HFFc6 (cell line): ENCODE measurements at regions not wholly inside any gene's neighbourhood (a gene's known extent, or its start where the extent isn't known, plus 50 kb on each side); places are given as distances from the start of the nearest gene placed in this dataset.

ENCODE experiments used
- DNase-seq: peaks from one replicate; pipeline ENCODE4 v3.0.0-alpha.2; 2018
- H3K27ac Mint-ChIP-seq: 2 replicates; pipeline ENCODE4 v1.8.0; 2020; ENCODE audit warnings: mild to moderate bottlenecking, mixed read lengths
- H3K27me3 Mint-ChIP-seq: 2 replicates; pipeline ENCODE4 v1.8.0; 2021; ENCODE audit warnings: mild to moderate bottlenecking, moderate library complexity, mixed read lengths; ENCODE audit not compliant: insufficient read depth
- H3K36me3 Mint-ChIP-seq: 2 replicates; pipeline ENCODE4 v1.8.0; 2021; ENCODE audit warnings: low read depth, mixed read lengths
- H3K4me1 Mint-ChIP-seq: 2 replicates; pipeline ENCODE4 v1.8.0; 2020; ENCODE audit warnings: low read depth, mixed read lengths
- H3K4me3 Mint-ChIP-seq: 2 replicates; pipeline ENCODE4 v1.8.0; 2020; ENCODE audit warnings: mild to moderate bottlenecking, moderate library complexity, mixed read lengths
- H3K9me3 Mint-ChIP-seq: 2 replicates; pipeline ENCODE4 v1.8.0; 2020; ENCODE audit warnings: mild to moderate bottlenecking, mixed read lengths
- CTCF ChIP-seq: fragments of 200-600 bp; sonication (generic); IDR thresholded peaks from 2 replicates; pipeline ENCODE4 v1.5.0; 2021; ENCODE audit warnings: antibody characterized with exemption, mild to moderate bottlenecking

GRCh38 chr1:187971851-187972250 lies 1143.1 kb downstream of the PLA2G4A start:
- H3K4me3 Mint-ChIP-seq = no peak overlapping the region
- H3K27ac Mint-ChIP-seq = no peak overlapping the region
- no peaks in the 10 kb centered on the region for H3K9me3 Mint-ChIP-seq
- no peaks in the 10 kb centered on the region for H3K36me3 Mint-ChIP-seq
- DNase-seq = no peak
- TF ChIP-seq CTCF = no peak
- no peaks in the 10 kb centered on the region; the same call in 1 of the 2 replicates for H3K4me1 Mint-ChIP-seq
- no peaks in the 10 kb centered on the region; the same call in 1 of the 2 replicates for H3K27me3 Mint-ChIP-seq

GRCh38 chr1:187977298-187977697 lies 1148.5 kb downstream of the PLA2G4A start:
- H3K4me1 Mint-ChIP-seq = no peaks in the 10 kb centered on the region
- DNase-seq = no peak
- TF ChIP-seq CTCF = no peak
- H3K9me3 Mint-ChIP-seq = no peaks in the 10 kb centered on the region
- H3K4me3 Mint-ChIP-seq = no peak overlapping the region
- H3K27ac Mint-ChIP-seq = no peak overlapping the region
- no peaks in the 10 kb centered on the region; the same call in 1 of the 2 replicates for H3K27me3 Mint-ChIP-seq
- H3K36me3 Mint-ChIP-seq = no peaks in the 10 kb centered on the region; the same call in 1 of the 2 replicates

GRCh38 chr1:187985145-187985896 lies 1156.6 kb downstream of the PLA2G4A start:
- H3K9me3 Mint-ChIP-seq = no peaks in the 10 kb centered on the region
- H3K27ac Mint-ChIP-seq = no peak overlapping the region; the same call in 1 of the 2 replicates
- H3K27me3 Mint-ChIP-seq = no peaks in the 10 kb centered on the region
- no peaks in the 10 kb centered on the region; the same call in 1 of the 2 replicates for H3K36me3 Mint-ChIP-seq
- H3K4me3 Mint-ChIP-seq = no peak overlapping the region
- TF ChIP-seq CTCF = no peak
- DNase-seq = no peak
- peaks cover 15% of the 10 kb centered on the region; the same call in 1 of the 2 replicates for H3K4me1 Mint-ChIP-seq

DNA sequence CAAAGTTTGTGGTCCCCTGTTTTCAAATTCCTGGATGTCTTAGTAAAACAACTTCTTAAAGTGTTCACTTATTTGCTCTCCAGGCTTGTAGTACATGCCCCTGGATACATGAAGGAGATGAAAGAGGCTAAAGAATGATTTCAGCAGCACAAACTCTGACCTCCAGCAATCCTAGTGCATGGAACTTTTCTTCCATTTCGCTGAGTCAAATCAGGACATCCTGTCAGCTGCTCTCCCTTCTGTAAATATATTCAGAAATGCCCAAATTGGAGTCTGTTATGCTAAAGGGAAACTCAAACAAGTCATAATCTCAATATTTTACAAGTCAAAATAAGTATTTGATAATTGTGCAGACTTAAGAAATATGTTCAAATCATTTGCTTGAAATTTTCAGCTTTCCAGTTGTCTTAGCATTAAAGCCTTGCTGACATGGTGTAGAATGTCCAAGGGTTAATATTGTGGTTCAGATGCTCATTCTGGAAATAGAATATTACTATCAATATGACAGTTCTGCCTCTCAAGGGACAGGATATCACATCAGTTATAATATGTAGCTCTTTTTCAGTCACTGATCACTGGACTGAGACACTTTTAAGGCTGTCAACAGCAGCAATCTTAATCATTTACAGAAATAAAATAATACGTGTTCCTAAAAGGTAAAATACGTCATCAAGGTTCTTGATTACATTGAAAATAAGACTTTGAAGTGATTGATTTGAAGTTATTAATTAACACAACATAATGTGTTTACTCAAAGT lies 1157.3 kb downstream of the PLA2G4A start:
- no peak for TF ChIP-seq CTCF
- no peaks in the 10 kb centered on the region for H3K27me3 Mint-ChIP-seq
- H3K36me3 Mint-ChIP-seq = no peaks in the 10 kb centered on the region
- peaks cover 15% of the 10 kb centered on the region; the same call in 1 of the 2 replicates for H3K4me1 Mint-ChIP-seq
- no peak for DNase-seq
- H3K9me3 Mint-ChIP-seq = no peaks in the 10 kb centered on the region
- no peak overlapping the region for H3K4me3 Mint-ChIP-seq
- no peak overlapping the region; the same call in 1 of the 2 replicates for H3K27ac Mint-ChIP-seq

DNA sequence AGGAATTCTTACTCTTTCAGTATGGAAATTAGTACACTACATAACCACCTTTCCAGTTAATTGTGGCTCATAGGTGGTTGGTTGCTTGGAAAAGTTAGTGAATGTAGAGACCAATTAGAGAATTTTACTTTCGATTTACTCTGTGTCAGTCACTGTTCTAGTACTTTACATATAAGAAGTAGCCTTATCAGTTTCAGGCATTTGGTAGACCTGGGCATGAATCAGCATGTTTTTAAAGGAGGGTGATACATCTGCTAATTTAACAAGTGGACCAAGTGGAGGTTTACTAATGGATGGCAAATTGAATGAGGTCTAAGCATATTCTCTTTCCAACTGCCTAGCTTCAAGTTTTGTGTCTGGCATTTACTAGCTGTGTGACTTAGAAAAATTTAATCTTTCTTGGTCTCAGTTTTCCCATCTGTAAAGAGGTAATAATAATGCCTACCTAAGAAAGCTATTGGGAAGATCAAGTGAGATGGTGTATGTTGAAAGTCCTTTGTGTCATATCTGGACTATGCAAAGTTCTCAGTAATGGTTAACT lies 1158.6 kb downstream of the PLA2G4A start:
- H3K4me1 Mint-ChIP-seq = peaks cover 15% of the 10 kb centered on the region; the same call in 1 of the 2 replicates
- no peak for TF ChIP-seq CTCF
- peak overlapping the region; percentile 73; the same call in 1 of the 2 replicates for H3K4me3 Mint-ChIP-seq
- no peaks in the 10 kb centered on the region for H3K27me3 Mint-ChIP-seq
- H3K9me3 Mint-ChIP-seq = no peaks in the 10 kb centered on the region
- H3K36me3 Mint-ChIP-seq = no peaks in the 10 kb centered on the region
- no peak for DNase-seq
- H3K27ac Mint-ChIP-seq = no peak overlapping the region; the same call in 1 of the 2 replicates
